Esophagus muscularis mucosa (tissue), 4 donors: ENCODE measurements at regions not wholly inside any gene's neighbourhood (a gene's known extent, or its start where the extent isn't known, plus 50 kb on each side); places are given as distances from the start of the nearest gene placed in this dataset.

Experiments
- DNase-seq: peaks from one replicate; pipeline ENCODE4 v3.0.0-alpha.2; 2017; ENCODE audit errors: extremely low spot score
- H3K27ac ChIP-seq, 4 donors: fragments of 200-600 bp; sonication (generic); replicated peaks in 1 of 4; 1 replicate in 3 of 4; 2 replicates in 1 of 4; pipeline ENCODE4 v1.5.1; 2016 to 2019; ENCODE audit warnings: mild to moderate bottlenecking in 1 of 4
- H3K27me3 ChIP-seq, 4 donors: fragments of 200-600 bp; sonication (generic); one replicate each; pipeline versions ENCODE4 v1.5.1 to v1.6.0; 2016 to 2019
- H3K36me3 ChIP-seq, 4 donors: fragments of 200-600 bp; sonication (generic); one replicate each; pipeline ENCODE4 v1.5.1; 2016 to 2019
- H3K4me1 ChIP-seq, 4 donors: fragments of 200-600 bp; sonication (generic); one replicate each; pipeline ENCODE4 v1.5.1; 2016 to 2019
- H3K4me3 ChIP-seq, 4 donors: fragments of 200-600 bp; sonication (generic); 1 replicate in 2 of 4; 2 replicates in 2 of 4; pipeline ENCODE4 v1.5.1; 2016 to 2019; ENCODE audit warnings: mild to moderate bottlenecking in 4 of 4, moderate library complexity in 1 of 4
- H3K9me3 ChIP-seq, 4 donors: fragments of 200-600 bp; sonication (generic); 1 replicate in 3 of 4; 2 replicates in 1 of 4; pipeline ENCODE4 v1.5.1; 2016 to 2019
- CTCF ChIP-seq, 3 experiments: fragments of 200-600 bp in 2 of 3; fragments of 450-650 bp in 1 of 3; sonication (generic) in 2 of 3; IDR thresholded peaks; one replicate each; pipeline ENCODE4 v1.5.1; 2017 to 2019; ENCODE audit warnings: antibody characterized with exemption in 3 of 3, mild to moderate bottlenecking in 2 of 3, moderate library complexity in 1 of 3
- EP300 ChIP-seq: sonication (generic); formaldehyde crosslinking; IDR thresholded peaks from one replicate; pipeline ENCODE4 v1.6.1; 2017; ENCODE audit warnings: antibody characterized with exemption
- POLR2A ChIP-seq: fragments of 450-650 bp; IDR thresholded peaks from one replicate; pipeline ENCODE4 v1.6.1; 2017; ENCODE audit warnings: antibody characterized with exemption, moderate library complexity, mild to moderate bottlenecking, low read depth
- POLR2AphosphoS5 ChIP-seq, 2 donors: sonication (generic); formaldehyde crosslinking; IDR thresholded peaks; one replicate each; pipeline ENCODE4 v1.6.1; 2017; ENCODE audit warnings: antibody characterized with exemption in 2 of 2
- WGBS: methylation state at CpG from one replicate; pipeline ENCODE4 v1.1.5; 2018; 5-methylcytosine and 5-hydroxymethylcytosine counted together
- intact Hi-C: fragments of 100-400 bp; cut with DNase I; formaldehyde crosslinking; loops from one replicate; pipeline ENCODE4 v1.15.1; 2023
- small RNA-seq, 3 donors: library from RNA; depleted of rRNA; stranded (forward); fragments of <200 nt; gene quantifications; one replicate each; pipeline ENCODE3, GENCODE V24; 2016

GRCh38 chr5:19401032-19401431 is 587.0 kb downstream of the CDH18 start:
- no peaks in the 10 kb centered on the region for H3K36me3 ChIP-seq
- H3K4me1 ChIP-seq = no peaks in the 10 kb centered on the region
- H3K9me3 ChIP-seq = no peaks in the 10 kb centered on the region
- WGBS = 56% methylated on average over 1 of the region's 1 CpG
- no peaks in the 10 kb centered on the region for H3K27me3 ChIP-seq
- intact Hi-C loops = no loop called here
- no peak for TF ChIP-seq POLR2A
- TF ChIP-seq EP300 = no peak
- TF ChIP-seq POLR2AphosphoS5 (IDR thresholded peaks at IDR 0.05) = no peak
- no peak for TF ChIP-seq CTCF (IDR thresholded peaks at IDR 0.05)
- no peak overlapping the region for H3K27ac ChIP-seq
- H3K4me3 ChIP-seq = no peak overlapping the region
- no peak for DNase-seq

GRCh38 chr5:19406576-19407365 is 581.2 kb downstream of the CDH18 start:
- no peak for TF ChIP-seq CTCF (IDR thresholded peaks at IDR 0.05)
- TF ChIP-seq POLR2AphosphoS5 (IDR thresholded peaks at IDR 0.05) = no peak
- no peak for TF ChIP-seq POLR2A
- TF ChIP-seq EP300 = no peak
- Histone ChIP-seq H3K9me3 (peaks cover 0 to 3% (median 0%) of the 10 kb centered on the region in 4 donors), H3K4me3 (no peak overlapping the region), H3K36me3 (no peaks in the 10 kb centered on the region), H3K4me1 (no peaks in the 10 kb centered on the region), H3K27me3 (no peaks in the 10 kb centered on the region), H3K27ac (no peak overlapping the region)
- intact Hi-C loops = no loop called here
- no peak for DNase-seq
- WGBS = 18% methylated on average over 3 of the region's 3 CpGs

- H3K27ac ChIP-seq = no peak overlapping the region
- 79% methylated on average over 3 of the region's 3 CpGs for WGBS
- no peaks in the 10 kb centered on the region for H3K4me1 ChIP-seq
- no peak for DNase-seq
- H3K9me3 ChIP-seq = peaks cover 0 to 3% (median 0%) of the 10 kb centered on the region in 4 donors
- no peaks in the 10 kb centered on the region for H3K36me3 ChIP-seq
- intact Hi-C loops = no loop called here
- TF ChIP-seq EP300 = no peak
- no peaks in the 10 kb centered on the region for H3K27me3 ChIP-seq
- no peak overlapping the region for H3K4me3 ChIP-seq
Measured at GRCh38 chr5:19408149-19408548, 579.9 kb downstream of the CDH18 start.

GRCh38 chr5:19411936-19412335 is 576.1 kb downstream of the CDH18 start:
- intact Hi-C loops = no loop called here
- no peak overlapping the region for H3K4me3 ChIP-seq
- DNase-seq = no peak
- no peak for TF ChIP-seq CTCF (IDR thresholded peaks at IDR 0.05)
- no peak for TF ChIP-seq POLR2AphosphoS5 (IDR thresholded peaks at IDR 0.05)
- peaks cover 0 to 3% (median 0%) of the 10 kb centered on the region in 4 donors for H3K9me3 ChIP-seq
- H3K27ac ChIP-seq = no peak overlapping the region
- H3K27me3 ChIP-seq = no peaks in the 10 kb centered on the region
- no peaks in the 10 kb centered on the region for H3K36me3 ChIP-seq
- WGBS = 90% methylated on average over 3 of the region's 3 CpGs
- H3K4me1 ChIP-seq = no peaks in the 10 kb centered on the region

Small RNAs in the stretch of these regions (small RNA-seq; reads per million reads assigned to genes)
- gene AC025768.1 (0 reads per million in 3 donors), gene RF00017 (0 reads per million in 3 donors), gene RF00136 (0.17 to 0.50 (median 0.37) reads per million in 3 donors), gene RN7SL58P (0 reads per million in 3 donors)
